CD4-positive, alpha-beta T cell treated with Interleukin-10 for 1 hour (primary cell): ENCODE measurements at regions not wholly inside any gene's neighbourhood (a gene's known extent, or its start where the extent isn't known, plus 50 kb on each side); places are given as distances from the start of the nearest gene placed in this dataset.

ENCODE experiments used
- DNase-seq: peaks from one replicate; pipeline ENCODE4 v3.0.0-alpha.2; 2020

DNA sequence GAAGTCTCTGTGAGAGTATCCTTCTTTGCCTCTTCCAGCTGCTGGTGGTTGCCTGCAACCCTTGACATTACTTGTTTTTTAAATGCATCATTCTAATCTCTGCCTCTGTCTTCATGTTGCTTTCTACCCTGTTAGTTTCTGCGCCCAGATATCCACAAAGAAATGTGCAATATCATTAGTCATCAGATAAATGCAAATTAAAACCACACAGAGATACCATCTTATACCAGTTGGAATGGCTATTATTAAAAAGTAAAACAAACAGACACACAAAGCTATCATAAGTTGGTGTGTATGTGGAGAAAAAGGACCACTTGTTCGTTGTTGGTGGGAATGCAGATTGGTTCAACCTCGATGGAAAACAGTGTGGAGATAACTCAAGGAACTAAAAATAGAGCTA lies 517.4 kb downstream of the FAT4 start:
- no peak for DNase-seq

DNA sequence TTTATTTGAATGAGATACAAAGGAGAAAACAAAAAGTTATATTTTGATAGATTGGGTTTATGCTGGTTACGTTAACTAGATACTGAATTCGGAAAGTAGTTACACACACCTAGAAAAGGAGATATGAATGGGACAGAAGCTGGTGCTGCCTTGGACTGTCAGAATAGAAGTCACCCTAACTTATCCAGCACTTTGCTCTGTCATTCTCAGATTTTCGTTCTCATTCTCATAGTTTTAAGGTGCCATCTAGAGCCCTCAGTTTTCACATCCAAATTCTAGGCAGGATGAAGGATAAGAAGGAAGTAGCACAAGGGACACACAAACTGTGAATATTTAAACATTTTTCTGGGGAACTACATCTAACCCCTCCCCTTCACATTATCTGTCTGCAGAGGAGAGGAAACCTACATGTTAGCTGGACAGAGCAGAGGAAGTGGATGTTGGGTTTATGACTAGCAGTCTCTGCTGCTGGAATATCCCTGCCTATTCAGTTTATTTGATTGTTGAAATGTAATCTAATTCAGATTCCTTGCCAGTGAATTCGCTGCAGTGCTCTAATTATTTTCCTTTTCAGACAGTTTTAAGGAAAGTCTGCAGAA lies 521.9 kb downstream of the FAT4 start:
- no peak for DNase-seq

DNA sequence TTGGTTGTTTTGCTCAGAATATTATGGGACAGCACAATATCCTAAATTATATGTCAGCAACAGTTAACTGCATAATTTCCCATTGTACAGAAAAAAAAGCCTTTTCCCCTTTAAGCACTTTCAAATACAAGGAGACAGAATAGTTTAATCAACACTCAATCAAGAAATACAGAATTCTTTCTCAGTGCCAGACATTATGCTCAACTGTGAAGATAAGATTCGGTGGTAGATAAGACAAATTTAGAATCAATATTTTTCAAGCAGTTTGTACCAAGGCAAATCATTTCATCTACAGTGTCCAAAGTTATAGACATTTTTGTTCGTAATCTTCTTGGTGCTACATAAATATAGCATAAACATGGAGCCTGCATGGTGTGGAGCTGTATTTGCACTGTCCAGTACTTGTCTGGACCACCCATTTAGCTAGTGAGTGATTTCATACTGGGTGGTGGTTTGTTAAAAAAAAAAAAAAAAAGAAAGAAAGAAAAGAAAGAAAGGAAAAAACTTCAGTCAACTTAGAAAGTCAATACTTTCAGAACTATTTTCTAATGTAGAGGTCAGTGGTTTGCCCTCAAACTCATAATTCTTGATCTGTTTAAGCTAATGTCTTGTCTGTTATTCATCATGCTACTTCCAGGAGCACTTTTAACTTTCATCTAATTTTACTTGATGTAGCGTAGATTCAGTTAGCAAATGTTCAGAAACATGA lies 522.9 kb downstream of the FAT4 start:
- no peak for DNase-seq

DNA sequence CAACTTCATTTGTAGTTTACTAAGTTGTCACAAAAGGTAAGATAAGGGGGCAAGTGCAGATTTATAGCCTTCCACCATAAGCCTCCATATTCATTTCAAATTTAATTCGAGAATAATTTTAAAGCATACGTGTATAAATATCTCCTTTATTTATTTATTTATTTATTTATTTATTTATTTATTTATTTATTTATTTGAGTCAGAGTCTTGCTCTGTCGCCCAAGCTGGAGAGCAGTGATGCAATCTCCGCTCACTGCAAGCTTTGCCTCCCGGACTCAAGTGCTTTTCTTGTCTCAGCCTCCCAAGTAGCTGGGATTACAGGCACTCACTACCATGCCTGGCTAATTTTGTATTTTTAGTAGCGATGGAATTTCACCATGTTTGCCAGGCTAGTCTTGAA lies 523.4 kb downstream of the FAT4 start:
- no peak for DNase-seq

DNA sequence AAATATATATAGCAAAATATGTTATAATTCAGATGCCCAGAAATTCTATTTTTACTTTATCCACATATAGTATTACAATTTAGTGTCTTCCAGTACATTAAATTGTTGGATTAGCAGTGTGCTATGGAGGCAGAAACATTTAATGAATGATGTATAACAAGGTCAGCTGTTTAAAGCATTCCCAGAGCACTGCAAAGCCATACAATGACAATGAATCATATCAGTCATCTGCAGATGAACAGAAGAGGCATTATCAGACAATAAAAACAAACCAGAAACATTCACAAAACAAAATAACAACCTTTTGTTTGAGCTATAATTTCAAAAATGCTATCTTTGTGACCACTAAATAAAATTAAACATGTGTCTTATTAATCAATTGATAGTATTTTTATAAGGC lies 524.2 kb downstream of the FAT4 start:
- no peak for DNase-seq

DNA sequence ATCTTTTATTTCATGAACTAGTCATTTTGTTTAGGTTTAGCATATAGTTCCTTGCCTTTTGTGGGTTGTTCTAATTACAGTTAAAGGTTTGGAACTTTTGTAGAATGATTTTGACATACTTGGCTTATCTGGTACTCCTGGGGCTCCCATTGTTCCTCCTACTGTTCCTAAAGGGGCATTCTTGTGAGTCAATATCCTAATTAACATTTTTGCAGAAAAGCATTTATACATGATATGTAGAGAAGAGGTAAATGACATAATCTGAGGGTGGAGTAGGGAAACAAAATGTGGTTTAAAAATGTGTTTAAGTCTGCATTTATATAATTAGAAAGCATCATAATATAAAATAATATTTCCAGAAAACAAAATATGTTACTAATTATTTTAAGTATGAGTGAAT lies 529.2 kb downstream of the FAT4 start:
- no peak for DNase-seq

DNA sequence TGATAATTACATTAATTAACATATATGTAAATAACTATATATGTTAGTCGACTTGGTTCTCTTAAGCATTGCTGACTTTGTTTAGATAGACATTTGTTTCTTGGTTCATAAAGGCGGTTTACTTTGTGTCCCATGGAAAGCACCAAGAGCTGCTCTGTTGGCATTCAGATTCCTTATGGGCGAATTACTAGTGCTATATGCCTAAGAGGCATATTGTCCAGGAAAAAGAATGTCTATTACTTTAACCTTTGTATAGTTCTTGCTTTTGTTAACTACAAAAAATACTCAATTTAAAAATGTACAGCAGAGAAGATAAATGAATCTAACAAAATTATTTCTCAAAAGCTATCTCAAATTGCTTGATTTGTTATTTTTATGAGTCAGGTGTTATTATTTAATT lies 532.8 kb downstream of the FAT4 start:
- DNase-seq, result no peak

DNA sequence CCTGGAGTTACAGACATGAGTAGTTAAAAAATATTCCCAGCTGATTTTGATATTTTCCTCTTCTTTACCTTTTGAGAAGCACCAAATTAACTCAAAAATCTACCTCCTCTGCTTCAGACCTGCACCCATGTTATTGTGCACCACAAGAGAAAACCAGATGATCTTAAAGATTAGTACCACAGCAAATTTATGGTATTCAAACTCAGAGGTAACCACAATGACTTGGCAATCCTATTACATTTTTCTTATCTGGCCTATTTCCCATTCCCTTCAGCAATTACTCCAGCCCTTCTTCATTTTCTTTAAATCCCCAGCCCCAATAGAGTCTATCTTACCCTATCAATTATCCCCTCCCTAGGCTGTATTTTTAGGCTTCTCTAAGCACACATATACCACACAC lies 535.1 kb downstream of the FAT4 start:
- no peak for DNase-seq

DNA sequence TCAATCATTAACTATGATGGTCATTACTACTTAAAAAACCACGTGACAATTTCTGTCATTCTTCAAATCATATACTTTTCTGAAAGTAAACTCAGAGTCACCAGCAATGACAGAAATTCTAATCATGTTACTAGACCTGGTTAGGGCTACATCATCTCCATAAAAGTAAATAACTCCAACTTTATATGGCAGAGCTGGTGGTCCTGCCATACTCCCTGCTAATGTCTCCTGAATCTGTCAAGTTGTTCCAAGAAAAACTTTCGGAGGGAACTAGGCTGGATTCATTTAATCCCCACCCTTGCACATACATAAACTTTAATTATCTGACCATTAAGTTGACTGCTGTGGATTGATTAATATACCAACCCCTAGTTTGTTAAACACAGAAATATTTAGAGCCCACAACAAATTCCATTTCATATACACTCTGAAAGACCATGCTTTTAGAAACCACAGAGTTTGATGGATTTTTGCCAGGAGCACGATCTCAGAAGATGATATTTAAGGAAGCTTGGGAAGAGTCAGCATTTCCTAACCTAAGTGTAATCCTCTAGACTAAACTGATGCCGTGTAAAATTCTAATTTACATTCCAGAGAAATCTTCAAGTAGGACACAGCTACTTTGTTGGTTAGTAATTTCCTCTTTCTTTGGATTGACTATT lies 577.0 kb downstream of the FAT4 start:
- DNase-seq, result no peak

DNA sequence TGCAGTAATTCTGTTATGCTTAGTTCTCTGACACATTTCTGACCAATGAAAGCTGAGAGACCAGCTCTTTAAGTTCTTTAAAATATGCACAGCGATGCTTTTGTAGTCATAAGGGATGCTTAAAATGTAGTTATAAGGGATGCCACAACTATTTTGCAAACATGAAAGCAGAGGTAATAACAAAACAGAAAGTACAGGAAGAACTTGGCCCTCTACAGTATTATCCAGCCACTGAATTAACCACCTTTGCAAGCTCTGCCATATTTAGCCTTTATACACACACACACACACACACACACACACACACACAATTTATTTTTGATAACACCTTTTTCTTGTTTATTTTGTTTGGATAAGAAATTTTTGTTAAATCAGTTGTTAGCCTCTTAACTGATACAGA lies 590.0 kb downstream of the FAT4 start:
- DNase-seq, result no peak

DNA sequence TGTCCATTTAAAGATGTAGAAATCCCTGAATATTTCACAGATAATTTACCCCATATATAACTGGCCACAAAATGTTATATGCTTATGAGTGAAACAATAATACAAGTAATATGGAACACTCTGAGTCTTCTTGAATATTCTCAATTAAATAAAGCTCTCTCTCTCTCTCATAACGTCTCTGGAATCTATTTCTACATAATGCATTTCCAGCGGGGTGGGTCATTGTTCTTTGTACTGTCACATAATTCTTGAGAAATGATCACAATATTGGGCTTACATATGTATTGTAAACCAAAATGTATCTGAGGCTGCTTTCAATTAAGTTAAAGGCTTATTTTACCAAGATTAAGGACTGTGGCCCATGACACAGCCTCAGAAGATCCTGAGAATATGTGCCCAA lies 596.3 kb downstream of the FAT4 start:
- DNase-seq, result no peak

DNA sequence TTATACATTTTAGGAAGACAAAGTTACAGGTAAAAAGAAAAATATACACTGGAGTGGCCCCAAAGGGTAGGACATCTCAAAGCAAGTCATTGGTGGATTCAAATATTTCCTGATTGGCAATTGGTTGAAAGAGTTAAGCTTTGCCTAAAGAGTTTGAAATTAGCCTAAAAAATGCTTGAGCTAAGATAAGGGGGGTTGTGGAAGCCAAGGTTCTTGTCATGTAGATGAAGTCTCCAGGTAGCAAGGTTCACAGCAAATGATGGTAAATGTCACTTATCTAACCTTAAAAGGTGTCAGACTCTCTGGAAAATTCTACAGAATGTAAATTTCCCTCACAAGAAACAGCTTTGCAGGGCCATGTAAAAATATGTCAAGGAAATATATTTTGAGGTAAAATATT lies 596.7 kb downstream of the FAT4 start:
- DNase-seq, result no peak

DNA sequence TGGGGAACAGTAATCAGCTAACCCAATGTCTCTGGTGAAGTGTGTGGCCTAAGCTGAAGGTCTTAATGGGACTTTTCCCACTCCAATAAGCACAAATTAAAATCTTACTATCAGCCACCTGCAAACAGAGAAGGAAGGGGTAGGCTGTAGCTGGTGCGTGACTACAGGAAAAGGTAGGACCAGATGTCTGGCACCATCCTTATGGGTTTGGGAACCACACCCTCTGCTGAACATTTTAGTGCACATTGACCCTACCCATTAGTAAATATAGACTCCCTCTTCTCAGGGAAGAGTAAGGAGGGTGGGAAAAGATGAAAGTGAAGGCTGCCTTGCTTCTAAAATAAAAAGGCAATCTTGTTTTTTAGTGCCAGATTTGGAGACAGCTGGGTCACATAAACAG lies 602.8 kb downstream of the FAT4 start:
- DNase-seq, result no peak

DNA sequence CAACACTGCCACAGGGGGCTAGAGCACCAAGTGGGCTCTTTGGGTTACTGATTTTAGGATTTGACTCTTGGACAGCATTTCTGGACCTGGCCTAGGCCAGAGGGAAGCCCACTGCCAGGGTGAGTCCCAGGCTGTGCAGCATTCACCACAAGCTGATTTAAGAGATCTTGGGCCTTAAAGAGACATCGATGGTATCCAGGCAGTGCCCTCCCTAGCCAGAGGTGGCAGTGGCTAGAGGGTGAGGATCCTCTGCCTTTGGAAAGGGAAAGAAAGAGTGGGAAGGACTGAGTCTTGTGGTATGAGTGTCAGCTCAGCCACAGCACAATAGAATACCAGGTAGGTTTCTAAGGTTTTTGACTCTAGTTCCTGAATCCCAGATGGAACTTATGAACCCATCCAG lies 613.9 kb downstream of the FAT4 start:
- DNase-seq, result no peak

DNA sequence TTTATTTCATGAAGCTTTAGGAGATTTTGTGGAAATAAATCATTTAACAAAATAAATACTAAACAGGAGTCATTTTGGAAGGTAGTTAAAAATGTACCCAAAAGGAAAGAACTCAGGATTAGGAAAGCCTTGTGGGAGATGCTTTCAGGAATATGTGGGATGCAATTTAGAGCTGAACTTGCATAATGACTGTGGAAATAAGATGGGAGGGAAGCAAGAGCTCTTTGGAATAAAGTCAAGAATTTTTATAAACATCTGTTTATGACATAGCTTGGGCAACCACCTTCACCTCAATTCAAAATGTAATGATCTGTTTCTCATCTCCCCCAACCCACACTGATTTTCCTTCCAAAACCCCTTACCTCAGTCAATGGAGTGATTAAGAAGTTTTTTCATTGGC lies 623.8 kb downstream of the FAT4 start:
- no peak for DNase-seq

DNA sequence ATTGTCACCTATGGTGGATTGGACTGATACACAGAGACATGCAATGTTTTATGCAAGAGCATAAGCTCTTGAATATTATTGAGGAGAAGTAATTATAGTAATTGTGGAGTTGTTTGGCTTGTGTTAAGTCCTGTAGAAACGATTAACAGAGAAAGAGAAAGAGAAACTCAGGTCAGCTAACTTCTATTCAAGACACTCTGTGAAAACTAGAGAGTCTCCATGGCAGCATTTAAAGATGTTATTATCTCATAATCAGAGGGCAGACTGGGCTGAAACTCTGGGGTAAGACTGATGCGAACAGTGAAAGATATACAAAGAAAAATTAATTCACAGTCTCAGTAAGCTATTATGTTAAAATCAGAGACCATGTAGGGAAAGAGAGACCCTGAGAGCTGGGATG lies 625.7 kb downstream of the FAT4 start:
- no peak for DNase-seq

DNA sequence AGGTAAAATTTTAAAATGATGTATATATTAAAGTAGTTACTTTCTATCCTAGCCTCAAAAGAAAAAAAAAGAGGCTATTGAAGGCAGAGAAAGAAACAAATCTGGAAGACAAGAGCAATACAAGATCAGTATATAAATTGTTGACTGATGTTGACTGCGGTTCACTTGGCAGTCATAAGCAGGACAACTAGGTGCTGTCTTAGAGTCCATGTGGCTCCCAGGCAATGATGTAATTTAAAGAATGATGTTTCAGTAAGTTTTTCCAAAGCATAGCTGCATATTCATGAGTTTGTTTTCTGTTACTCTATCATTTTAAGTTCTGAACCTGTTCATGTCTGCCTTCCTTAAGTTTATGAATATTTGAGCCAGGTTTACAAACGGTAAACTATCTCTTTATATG lies 630.2 kb downstream of the FAT4 start:
- DNase-seq, result no peak

DNA sequence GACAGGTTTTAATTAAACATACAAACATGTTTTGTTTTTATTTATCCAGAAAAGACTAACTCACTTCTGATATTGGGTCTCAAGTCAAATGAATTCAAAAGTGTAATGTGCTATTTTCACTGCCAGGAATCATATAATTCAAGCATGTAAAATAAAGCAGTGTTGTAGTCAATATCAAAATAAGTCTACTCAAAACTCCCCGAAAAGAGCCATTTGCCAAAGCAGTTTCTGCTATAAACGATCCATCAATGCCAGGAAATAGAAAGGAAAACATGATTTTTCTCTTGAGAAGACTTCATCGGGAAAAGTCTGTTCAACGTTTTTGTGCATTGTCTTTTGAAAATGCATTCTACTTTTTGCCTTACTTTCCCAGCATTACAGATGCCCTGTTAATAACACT lies 633.3 kb downstream of the FAT4 start:
- no peak for DNase-seq

DNA sequence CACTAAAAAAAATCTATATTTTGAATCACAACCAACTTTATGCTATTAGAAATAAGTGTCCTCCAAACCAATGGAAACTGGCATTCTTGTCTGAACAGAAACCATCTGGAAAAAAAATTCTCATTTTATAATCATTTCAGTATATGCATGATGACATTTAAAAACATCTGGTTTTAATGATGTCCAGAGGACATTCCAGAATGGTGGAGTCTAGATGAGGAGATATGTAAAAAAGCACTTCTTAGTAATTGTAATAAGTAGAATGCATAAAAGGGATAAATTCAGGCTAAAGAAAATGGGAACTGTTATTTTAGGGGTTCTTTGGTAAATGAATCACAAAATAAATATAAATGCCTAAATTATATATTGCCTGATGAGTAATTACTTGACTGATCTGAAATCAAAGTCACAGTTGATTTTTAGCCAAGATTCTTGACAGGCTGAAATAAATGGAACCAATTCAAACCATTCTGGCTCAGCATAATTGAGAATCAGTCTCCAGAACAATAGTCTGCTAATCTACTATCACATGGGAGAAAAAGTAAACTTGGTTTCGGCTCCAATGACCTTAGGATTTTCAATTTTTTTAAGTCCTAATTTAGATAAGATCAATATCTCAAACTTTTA lies 636.6 kb downstream of the FAT4 start:
- DNase-seq, result no peak

DNA sequence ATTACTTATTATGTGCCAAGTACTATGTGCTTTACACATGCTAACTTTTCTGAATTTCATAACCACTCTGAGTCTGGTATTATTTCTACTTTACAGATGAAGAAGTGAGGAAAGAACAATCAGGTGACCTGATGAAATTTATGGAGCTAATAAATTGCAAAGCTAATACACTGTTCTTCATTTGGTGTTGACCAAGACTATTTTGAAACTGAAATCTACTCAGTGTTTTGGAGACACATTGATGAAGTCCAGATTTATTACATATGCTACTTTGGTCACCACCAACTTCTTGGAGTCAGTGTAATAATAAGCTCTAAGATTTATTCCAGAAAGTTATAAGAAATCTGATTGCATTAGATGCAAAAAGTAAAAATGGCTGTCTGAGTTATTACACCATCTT lies 637.9 kb downstream of the FAT4 start:
- no peak for DNase-seq

DNA sequence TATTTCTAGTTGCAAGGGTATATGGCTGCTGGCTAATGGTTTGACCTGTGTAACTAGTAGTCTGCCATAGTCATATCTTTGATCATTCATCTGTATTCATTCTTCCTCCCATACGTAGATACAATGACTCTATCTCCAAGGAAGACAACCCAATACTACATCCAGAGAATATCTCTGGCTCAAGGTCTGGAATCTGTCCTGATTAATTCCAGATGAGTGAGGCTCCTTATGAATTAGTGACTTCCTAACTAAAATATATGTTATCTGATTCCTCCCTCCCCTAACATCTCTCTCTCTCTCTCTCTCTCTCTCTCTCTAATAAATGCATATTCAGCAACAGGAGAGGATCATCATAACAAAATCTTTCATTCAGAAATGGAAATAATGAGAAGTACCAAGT lies 641.5 kb downstream of the FAT4 start:
- no peak for DNase-seq

DNA sequence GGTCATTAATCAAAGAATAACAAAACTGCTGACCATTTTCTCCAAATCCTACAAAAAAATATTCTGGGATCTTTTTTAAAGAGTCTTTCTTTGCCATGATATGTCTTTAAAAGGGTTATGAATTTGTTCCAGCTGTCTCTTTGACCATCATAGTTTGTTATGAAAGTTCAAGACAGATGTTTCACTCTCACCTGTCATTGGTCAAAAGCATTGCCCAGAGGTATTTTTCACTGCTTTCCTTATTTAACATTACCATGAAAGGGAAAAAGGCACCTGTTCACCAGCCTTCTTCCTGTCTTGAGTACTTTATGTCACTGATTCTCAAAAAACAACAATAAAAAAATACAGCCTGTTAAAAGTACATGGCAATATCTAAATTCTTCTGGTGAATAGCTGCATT lies 643.8 kb downstream of the FAT4 start:
- DNase-seq, result no peak

DNA sequence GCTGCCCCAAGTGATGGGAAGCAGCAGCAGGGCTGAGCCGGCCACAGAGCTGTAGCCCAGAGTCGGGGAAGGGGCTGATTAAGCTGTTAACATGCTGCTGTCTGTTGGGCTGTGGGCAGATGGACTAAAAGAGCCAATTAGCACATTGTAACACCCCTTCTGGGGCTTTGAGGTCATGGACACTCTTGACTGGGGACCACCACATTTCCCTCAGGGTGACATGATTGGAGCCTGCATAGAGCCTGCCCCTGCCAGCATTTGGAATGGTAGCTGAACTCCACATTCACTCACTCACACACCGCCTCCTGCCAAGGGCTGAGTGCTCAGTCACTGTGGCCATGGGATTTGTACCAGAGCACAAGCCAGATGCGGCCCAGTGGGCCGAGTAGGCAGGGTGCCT lies 646.9 kb downstream of the FAT4 start:
- no peak for DNase-seq

DNA sequence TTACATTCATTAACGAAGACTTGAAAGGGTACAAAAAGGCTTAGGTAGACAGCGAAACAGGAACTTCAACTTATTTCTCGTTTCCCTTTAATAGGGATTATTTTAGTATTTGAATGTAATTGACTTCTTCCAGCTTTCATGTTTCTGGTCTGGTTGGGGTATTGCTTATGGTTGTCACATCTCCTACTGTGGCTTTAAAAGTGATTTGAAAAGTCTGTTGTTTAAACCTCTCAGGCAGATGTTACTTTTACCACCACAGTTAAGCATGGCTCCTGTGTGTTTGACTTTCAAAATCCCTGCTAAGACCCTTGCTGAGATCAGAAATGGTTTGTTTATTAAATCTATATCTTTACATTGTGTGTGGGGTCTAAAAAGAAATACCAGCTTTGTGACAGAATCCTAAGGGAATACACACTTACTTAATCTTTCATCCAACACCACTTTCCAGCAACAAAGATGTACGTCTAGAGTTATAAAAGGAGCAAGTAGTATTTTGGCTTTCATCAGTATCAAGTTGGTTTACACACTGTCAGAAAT lies 661.2 kb downstream of the FAT4 start:
- DNase-seq, result no peak
